ENCODE measurements at regions not wholly inside any gene's neighbourhood (a gene's known extent, or its start where the extent isn't known, plus 50 kb on each side); places are given as distances from the start of the nearest gene placed in this dataset.

- TF ChIP-seq, protein P1, sequence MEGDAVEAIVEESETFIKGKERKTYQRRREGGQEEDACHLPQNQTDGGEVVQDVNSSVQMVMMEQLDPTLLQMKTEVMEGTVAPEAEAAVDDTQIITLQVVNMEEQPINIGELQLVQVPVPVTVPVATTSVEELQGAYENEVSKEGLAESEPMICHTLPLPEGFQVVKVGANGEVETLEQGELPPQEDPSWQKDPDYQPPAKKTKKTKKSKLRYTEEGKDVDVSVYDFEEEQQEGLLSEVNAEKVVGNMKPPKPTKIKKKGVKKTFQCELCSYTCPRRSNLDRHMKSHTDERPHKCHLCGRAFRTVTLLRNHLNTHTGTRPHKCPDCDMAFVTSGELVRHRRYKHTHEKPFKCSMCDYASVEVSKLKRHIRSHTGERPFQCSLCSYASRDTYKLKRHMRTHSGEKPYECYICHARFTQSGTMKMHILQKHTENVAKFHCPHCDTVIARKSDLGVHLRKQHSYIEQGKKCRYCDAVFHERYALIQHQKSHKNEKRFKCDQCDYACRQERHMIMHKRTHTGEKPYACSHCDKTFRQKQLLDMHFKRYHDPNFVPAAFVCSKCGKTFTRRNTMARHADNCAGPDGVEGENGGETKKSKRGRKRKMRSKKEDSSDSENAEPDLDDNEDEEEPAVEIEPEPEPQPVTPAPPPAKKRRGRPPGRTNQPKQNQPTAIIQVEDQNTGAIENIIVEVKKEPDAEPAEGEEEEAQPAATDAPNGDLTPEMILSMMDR (IDR thresholded peaks at IDR 0.05; ENCODE audit: low read depth, low read length): no peak
- Histone ChIP-seq H3K27me3 (peaks cover 3% of the 10 kb centered on the region), H3K4me1 (ENCODE audit: low read depth) (no peaks in the 10 kb centered on the region), H3K36me3 (no peaks in the 10 kb centered on the region), H3K4me3 (no peak overlapping the region), H3K9me3 (ENCODE audit: low read depth) (no peaks in the 10 kb centered on the region), H3K27ac (no peak overlapping the region)
- DNase-seq (ENCODE audit: low read depth in 1 of 2, low spot score in 1 of 2): no peak
Observed at GRCh38 chr2:55973673-55974072, 50.1 kb upstream of the EFEMP1 start.

DNA sequence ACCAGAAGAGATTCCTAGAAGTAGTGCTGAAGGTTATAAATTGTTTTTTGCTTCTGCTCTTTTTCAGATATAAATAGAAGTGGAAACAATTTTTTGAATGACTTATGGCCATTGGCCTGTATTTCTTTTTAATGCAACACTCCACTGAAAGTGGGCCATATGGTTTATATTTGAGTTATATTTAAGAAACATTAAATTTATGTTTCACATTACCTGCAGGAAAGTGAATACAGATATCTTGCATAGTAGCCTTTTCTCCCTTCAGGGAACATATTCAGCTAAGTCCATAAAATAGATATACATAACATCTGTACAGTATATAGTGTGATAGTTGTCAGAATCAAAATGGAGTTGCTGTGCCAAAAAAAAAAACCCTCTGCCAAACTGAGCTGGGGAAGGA is 53.1 kb upstream of the EFEMP1 start:
- Histone ChIP-seq H3K9me3 (ENCODE audit: low read depth) (no peaks in the 10 kb centered on the region), H3K36me3 (no peaks in the 10 kb centered on the region), H3K4me1 (ENCODE audit: low read depth) (no peaks in the 10 kb centered on the region), H3K27me3 (no peaks in the 10 kb centered on the region), H3K4me3 (no peak overlapping the region), H3K27ac (no peak overlapping the region)
- TF ChIP-seq, protein P1 (IDR thresholded peaks at IDR 0.05; ENCODE audit: low read depth, low read length): no peak
- DNase-seq (ENCODE audit: low read depth in 1 of 2, low spot score in 1 of 2): no peak

DNA sequence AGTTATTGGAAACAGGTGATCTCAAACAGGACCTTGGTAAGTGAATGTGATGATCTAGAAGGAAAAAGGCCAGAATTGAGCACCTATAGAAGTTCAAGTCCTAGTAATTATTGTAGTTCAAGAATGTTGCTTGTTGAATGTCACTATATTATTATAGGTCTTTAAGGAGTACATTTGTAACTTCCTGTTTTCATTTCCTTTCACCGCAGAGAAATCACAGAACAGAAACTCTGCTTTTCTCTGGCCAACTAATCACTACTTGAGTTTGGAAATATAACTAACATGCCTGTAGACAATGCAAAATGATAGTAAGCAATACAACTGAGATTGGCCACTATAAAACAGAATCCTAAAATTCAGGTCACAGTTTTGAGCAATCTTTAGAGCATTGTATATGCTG is 61.8 kb upstream of the EFEMP1 start:
- no peaks in the 10 kb centered on the region for H3K36me3 ChIP-seq
- H3K4me3 ChIP-seq: no peak overlapping the region
- no peaks in the 10 kb centered on the region for H3K9me3 ChIP-seq (ENCODE audit: low read depth)
- TF ChIP-seq, protein P1 (IDR thresholded peaks at IDR 0.05; ENCODE audit: low read depth, low read length): no peak
- DNase-seq (ENCODE audit: low read depth in 1 of 2, low spot score in 1 of 2): peak in 1 of 2 donors; percentile 47
- H3K27ac ChIP-seq: no peak overlapping the region
- no peaks in the 10 kb centered on the region for H3K4me1 ChIP-seq (ENCODE audit: low read depth)
- no peaks in the 10 kb centered on the region for H3K27me3 ChIP-seq

- no peak for DNase-seq (ENCODE audit: low read depth in 1 of 2, low spot score in 1 of 2)
- no peaks in the 10 kb centered on the region for H3K4me1 ChIP-seq (ENCODE audit: low read depth)
- H3K27me3 ChIP-seq: no peaks in the 10 kb centered on the region
- H3K27ac ChIP-seq: no peak overlapping the region
- no peak overlapping the region for H3K4me3 ChIP-seq
- TF ChIP-seq, protein P1 (IDR thresholded peaks at IDR 0.05; ENCODE audit: low read depth, low read length): no peak
- H3K9me3 ChIP-seq (ENCODE audit: low read depth): no peaks in the 10 kb centered on the region
- H3K36me3 ChIP-seq: no peaks in the 10 kb centered on the region
Observed at GRCh38 chr2:55986001-55986400, 62.4 kb upstream of the EFEMP1 start.

DNA sequence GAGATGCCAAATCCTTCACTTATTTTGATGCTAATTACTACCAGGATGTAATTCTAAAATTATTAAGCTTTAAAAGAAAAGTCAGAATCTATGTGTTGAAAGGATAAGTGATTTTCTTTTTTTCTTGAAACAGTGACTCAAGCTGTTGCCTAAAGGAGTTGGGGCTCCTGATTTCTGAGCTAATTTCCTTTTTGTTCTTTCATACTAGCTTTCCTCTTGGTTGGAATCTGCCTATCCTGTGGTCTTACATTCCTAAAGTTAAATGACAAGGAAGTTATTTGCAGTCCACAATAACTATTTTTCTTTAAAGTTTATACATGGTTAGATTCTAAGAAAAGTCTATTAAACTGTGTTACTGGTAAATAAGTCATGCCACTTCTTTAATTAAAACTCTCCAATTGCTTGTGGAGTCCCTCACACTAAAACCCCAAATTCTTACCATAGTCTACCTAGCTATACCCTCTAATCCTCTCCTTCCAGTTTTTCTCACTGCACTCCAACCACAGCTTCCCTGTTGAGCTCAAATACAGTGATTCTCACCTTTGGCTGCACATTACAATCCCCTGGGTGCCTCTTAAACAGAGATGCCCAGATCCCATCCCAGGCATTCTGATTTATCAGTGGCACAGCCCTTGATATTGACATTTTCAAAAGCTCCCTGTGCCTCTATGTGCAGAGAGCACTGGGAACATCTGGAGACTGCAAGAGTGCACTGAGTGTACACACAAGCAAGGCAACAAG is 63.3 kb upstream of the EFEMP1 start:
- peak in 1 of 2 donors; percentile 48 for DNase-seq (ENCODE audit: low read depth in 1 of 2, low spot score in 1 of 2)
- H3K4me1 ChIP-seq (ENCODE audit: low read depth): no peaks in the 10 kb centered on the region
- H3K4me3 ChIP-seq: no peak overlapping the region
- no peaks in the 10 kb centered on the region for H3K9me3 ChIP-seq (ENCODE audit: low read depth)
- no peak overlapping the region for H3K27ac ChIP-seq
- H3K36me3 ChIP-seq: no peaks in the 10 kb centered on the region
- TF ChIP-seq, protein P1 (IDR thresholded peaks at IDR 0.05; ENCODE audit: low read depth, low read length): no peak
- H3K27me3 ChIP-seq: peaks cover 5% of the 10 kb centered on the region

Data from cardiac muscle cell (in vitro differentiated cells and primary cell).